Small intestine (tissue), 7 donors: ENCODE measurements at regions not wholly inside any gene's neighbourhood (a gene's known extent, or its start where the extent isn't known, plus 50 kb on each side); places are given as distances from the start of the nearest gene placed in this dataset.

Experiments used
- DNase-seq, 2 donors: peaks; one replicate each; pipeline versions ENCODE4 v3.0.0 to v3.0.0-alpha.2; 2013
- FAIRE-seq: peaks from 2 replicates; lab custom pipeline; 2012; peaks lifted over from hg19 to GRCh38; lab: Jason Lieb, UNC
- H3K27ac ChIP-seq, 3 donors: one replicate each; pipeline ENCODE4 v1.5.1; 2013; ENCODE audit warnings: low read length in 2 of 3, mild to moderate bottlenecking in 2 of 3, control low read depth in 1 of 3, inconsistent platforms in 1 of 3, low read depth in 1 of 3, moderate library complexity in 1 of 3
- H3K27me3 ChIP-seq, 3 donors: one replicate each; pipeline ENCODE4 v1.6.1; 2013; ENCODE audit warnings: low read length in 3 of 3, inconsistent platforms in 1 of 3; ENCODE audit not compliant: control insufficient read depth in 3 of 3, insufficient read depth in 3 of 3
- H3K36me3 ChIP-seq, 3 donors: one replicate each; pipeline ENCODE4 v1.6.1; 2013; ENCODE audit warnings: low read length in 3 of 3, inconsistent platforms in 1 of 3, low read depth in 1 of 3, mild to moderate bottlenecking in 1 of 3, moderate library complexity in 1 of 3; ENCODE audit not compliant: control insufficient read depth in 3 of 3, insufficient read depth in 2 of 3
- H3K4me1 ChIP-seq, 3 donors: one replicate each; pipeline ENCODE4 v1.6.1; 2013; ENCODE audit warnings: low read length in 2 of 3, inconsistent platforms in 1 of 3, low read depth in 1 of 3, mild to moderate bottlenecking in 1 of 3, moderate library complexity in 1 of 3; ENCODE audit not compliant: control insufficient read depth in 3 of 3, insufficient read depth in 2 of 3
- H3K4me3 ChIP-seq, 3 donors: one replicate each; pipeline ENCODE4 v1.5.1; 2013; ENCODE audit warnings: low read length in 3 of 3, control low read depth in 1 of 3, inconsistent platforms in 1 of 3, low read depth in 1 of 3, mild to moderate bottlenecking in 1 of 3, moderate library complexity in 1 of 3
- H3K9me3 ChIP-seq, 2 donors: one replicate each; pipeline ENCODE4 v1.6.1; 2013; ENCODE audit warnings: low read depth in 1 of 2, low read length in 1 of 2; ENCODE audit not compliant: control insufficient read depth in 2 of 2, insufficient read depth in 1 of 2
- WGBS, 3 donors: extraction: QIAGEN DNeasy Blood & Tissue Kit; methylation state at CpG; one replicate each; pipeline ENCODE4 v1.1.7; 2013; 5-methylcytosine and 5-hydroxymethylcytosine counted together
- donor health status: healthy with polysubstance abuse.
- donor health status: control.
- donor health status: control.
- donor health status: Bipolar disorder and iron deficiency.
- donor health status: healthy.

DNA sequence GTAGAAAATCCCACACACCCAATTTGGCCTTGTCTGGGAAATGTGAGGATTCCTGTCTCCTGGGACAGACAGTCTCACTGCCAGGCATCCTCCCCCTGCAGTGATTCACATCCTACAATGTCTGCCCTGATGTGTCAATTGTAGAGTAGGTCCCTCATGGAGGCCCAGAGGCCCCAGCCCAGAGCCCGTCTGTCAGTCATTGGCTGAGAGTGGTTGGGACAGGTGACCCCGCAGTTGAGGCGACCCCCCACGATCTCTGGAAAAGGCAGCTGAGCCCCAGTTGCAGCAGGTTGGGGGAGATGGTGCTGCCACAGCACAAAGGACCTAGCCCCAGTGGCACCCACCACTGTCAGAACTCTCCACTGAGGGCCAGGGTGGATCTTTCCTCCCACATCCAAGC is 84.3 kb upstream of the INSIG1 start:
- H3K4me1 ChIP-seq = peaks cover 0 to 5% (median 1%) of the 10 kb centered on the region in 3 donors
- FAIRE-seq = no peak

DNA sequence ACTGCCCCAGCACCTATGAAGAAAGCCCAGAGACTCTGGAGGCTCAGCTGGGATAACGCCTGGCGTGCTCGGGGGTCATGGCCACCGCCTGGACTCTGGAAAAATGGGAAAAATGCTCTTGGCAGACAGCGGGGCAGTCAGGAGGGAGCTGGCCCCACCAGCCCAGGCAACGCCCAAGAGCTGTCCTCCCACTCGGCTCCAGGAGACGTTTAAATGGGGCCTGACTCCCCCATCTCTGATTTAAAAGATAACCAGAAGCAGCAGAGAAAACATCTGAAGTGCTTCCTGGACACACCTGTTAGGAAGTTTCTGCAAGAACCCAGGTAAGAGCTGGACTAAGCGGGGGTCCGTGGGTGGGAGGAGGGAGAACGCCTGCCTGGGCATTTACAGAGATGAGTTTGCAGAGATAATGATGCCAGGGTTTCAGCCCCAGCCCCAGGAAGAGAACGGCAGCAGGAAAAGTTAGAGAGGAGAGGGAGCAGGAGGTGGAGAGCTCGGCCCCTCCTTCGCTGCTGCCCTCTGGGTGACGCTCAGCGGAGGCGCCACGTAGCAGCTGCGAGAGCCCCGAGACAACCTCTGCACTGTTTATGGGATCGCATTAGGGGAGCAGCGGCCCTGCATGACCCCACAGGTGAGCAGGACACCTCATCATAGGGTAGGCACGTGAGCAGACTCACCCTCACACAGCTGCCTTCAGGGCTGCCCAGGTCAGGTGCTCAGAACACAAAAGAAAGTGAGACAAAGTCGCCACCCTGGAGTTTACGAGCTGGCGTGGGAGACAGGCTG is 83.5 kb upstream of the INSIG1 start:
- peak overlapping the region in 2 of 3 donors; percentile 29 to 49 for H3K4me3 ChIP-seq
- WGBS, 3 donors = 17 to 31% (median 23%) methylated on average over 26 of the region's 26 CpGs
- FAIRE-seq = no peak

More for the DNA sequence above, 84.3 kb upstream of the INSIG1 start:
- no peak for DNase-seq
- H3K4me3 ChIP-seq = no peak overlapping the region
- no peaks in the 10 kb centered on the region for H3K36me3 ChIP-seq
- no peaks in the 10 kb centered on the region for H3K9me3 ChIP-seq
- WGBS, 3 donors = 91 to 92% (median 91%) methylated on average over 4 of the region's 4 CpGs
- H3K27ac ChIP-seq = no peak overlapping the region
- H3K27me3 ChIP-seq = peaks cover 0 to 26% (median 3%) of the 10 kb centered on the region in 3 donors

DNA sequence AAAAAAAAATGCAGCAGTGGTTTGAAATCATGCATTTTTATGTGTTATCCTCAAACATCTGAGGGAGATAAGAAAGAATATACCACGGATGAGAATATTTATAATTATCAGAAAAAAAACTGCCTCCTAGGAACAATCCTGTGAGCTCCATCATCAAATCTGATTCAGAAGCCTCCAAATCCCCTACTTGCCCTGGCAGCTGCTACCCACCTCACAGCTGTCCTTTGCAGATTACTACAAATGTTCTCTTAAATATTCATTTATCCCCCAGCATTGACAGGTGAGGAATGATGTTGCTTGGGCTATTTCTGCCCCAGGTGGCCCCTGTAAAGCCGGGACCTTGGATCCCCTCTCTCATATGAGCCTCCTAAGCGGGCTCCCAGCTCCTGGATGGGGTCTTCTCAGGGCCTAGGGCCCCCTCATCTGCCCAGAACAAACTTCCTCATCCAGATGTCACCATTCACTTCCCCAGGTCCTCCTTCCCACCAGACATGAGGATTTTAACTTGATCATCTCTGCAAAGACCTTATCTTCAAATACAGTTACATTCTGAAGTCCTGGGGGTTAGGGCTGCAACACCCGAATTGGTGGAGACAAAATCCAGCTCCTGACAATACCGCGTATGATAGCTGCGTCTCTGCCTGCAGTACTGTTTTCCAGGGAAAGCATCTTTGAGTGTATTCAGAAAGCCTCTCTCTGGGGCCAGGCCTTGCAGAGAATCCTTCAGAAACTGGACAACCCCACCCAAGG is 81.9 kb upstream of the INSIG1 start:
- Histone ChIP-seq H3K27ac (no peak overlapping the region), H3K27me3 (peaks cover 0 to 17% (median 3%) of the 10 kb centered on the region in 3 donors), H3K4me1 (peaks cover 0 to 5% (median 1%) of the 10 kb centered on the region in 3 donors), H3K36me3 (no peaks in the 10 kb centered on the region), H3K4me3 (no peak overlapping the region), H3K9me3 (no peaks in the 10 kb centered on the region)
- FAIRE-seq (no peak), DNase-seq (no peak)
- WGBS, 3 donors = 72 to 83% (median 78%) methylated on average over 7 of the region's 7 CpGs

More for the DNA sequence above, 83.5 kb upstream of the INSIG1 start:
- peaks cover 0 to 5% (median 1%) of the 10 kb centered on the region in 3 donors for H3K4me1 ChIP-seq
- peak; percentile 61 to 76 for DNase-seq
- H3K27ac ChIP-seq = peak overlapping the region in 1 of 3 donors; percentile 72
- peaks cover 0 to 26% (median 3%) of the 10 kb centered on the region in 3 donors for H3K27me3 ChIP-seq
- H3K9me3 ChIP-seq = no peaks in the 10 kb centered on the region
- no peaks in the 10 kb centered on the region for H3K36me3 ChIP-seq

DNA sequence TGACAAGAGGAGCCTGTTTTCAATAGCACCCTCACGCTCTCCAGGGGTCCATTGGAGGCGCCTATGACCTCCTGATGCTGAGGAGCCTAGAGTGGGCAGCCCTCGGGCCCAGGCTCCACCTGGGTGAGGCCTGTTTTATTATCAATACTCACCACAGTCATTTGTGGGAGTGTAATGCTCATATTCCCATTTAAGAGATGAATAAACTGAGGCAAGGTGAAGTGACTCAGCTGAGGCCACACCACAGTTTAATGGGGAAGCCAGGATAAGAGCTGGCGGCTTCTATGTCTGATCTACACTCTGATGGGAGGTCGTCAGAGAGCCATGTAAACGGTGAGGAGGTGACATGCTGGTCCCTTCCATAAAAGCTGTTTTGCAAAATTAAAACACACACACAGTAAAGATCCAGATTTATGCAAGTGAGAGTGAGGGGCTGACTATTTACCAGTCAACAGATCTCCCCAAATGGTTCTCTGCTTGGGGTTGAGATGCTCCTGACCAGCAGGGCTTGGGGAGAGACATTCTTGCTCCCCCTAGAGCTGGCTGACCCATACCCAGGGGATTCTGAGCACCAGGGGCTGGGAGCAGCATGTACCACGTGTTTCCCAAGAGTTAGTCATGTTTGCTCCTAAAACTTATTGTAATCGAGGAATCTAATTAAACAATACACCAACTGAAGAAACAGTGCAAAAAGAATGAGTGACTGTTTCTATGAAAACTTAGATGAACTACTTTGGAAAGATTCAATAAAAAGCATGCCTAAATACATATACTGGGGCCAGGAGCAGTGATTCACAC is 81.0 kb upstream of the INSIG1 start:
- H3K4me1 ChIP-seq = peaks cover 0 to 5% (median 1%) of the 10 kb centered on the region in 3 donors
- no peak for FAIRE-seq
- H3K36me3 ChIP-seq = no peaks in the 10 kb centered on the region
- no peak overlapping the region for H3K4me3 ChIP-seq
- DNase-seq = no peak
- H3K9me3 ChIP-seq = no peaks in the 10 kb centered on the region
- WGBS, 3 donors = 83 to 89% (median 86%) methylated on average over 8 of the region's 8 CpGs
- peaks cover 0 to 14% (median 3%) of the 10 kb centered on the region in 3 donors for H3K27me3 ChIP-seq
- H3K27ac ChIP-seq = no peak overlapping the region

DNA sequence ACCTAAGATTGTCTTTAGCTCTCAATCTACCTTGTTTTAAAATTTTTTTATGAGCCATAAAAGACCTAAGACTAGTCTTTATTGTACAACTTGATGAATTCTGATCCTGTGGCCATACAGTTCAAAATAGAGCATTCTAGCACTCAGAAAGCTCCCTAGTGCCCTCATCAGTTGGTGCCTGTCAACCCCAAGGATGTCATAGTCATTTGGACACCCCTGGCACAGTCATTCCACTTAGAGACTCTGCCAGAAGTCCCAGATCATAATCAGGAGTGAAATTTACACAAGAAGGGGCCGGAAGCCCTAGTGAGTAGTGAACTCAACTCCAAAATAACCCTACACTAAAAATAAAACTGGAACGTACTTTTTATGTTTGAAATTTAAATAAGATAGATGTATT is 80.0 kb upstream of the INSIG1 start:
- FAIRE-seq = no peak
- Histone ChIP-seq H3K9me3 (no peaks in the 10 kb centered on the region), H3K36me3 (no peaks in the 10 kb centered on the region), H3K27me3 (peaks cover 0 to 14% (median 3%) of the 10 kb centered on the region in 3 donors), H3K27ac (no peak overlapping the region), H3K4me3 (no peak overlapping the region), H3K4me1 (peaks cover 1 to 5% (median 3%) of the 10 kb centered on the region in 3 donors)
- DNase-seq = no peak
- WGBS, 3 donors = 73 to 91% (median 74%) methylated on average over 2 of the region's 2 CpGs

DNA sequence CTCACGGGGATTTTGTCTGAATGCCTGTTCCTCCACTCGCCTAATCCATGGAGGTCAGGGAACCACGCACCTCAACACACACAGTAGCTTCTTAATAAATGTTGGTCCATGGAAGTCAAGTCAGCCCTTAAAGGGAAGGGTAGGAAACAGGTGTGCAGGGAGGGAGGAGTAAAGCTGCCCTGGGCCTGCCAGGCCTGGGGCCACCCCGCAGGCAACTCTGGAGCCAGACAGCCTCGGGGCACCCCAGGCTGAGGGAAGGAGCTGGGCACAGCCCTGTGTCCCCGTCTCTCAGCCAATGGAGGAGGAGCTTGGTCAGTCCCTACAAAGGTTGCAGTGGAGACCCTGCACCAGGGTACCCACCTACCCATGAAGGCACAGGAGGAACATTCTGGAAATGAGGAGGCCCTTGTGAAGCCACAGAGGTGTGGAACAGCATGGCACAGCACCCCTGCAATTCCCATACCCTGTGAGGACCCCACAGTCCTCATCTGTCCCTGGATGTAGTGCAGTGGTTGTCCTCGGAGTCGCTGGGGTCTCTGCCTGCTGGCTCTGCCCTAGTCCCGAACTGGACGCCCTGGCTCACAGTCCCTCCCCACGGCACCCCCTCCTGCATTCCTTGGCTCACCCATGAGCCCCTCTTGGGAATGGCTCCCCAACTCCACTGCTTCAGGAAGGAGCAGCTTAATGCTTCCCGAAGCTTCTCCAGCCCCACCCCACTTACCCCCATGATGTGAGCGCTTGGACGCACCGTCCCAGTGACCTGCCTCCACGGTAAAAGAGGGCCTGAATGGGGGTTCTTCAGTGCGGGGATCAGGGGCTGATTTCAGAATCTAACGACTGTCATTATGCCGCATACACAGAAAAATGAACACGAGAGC is 79.2 kb upstream of the INSIG1 start:
- WGBS, 3 donors = 82 to 84% (median 83%) methylated on average over 20 of the region's 20 CpGs
- FAIRE-seq = no peak
- no peak for DNase-seq

DNA sequence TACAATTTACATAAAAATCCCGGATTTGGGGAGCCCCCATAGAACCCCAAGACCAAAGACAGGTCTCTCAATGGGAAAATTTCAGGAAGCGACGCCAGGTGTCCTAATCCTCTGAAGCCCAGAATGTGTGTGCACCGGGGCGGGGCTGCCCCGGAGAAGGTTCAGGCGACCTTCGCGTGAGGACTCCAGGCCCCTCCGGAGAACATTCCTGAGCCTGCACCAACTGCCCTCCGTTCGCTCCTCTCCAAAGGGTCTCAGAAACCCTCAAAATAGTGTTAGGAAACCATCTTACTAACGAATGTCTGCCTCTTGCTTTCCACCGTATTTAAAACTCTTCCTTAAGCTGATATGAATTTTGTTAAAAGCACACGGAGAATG is 78.5 kb upstream of the INSIG1 start:
- DNase-seq = no peak
- H3K27me3 ChIP-seq = peaks cover 0 to 11% (median 3%) of the 10 kb centered on the region in 3 donors
- H3K4me1 ChIP-seq = peaks cover under 1 to 3% (median 1%) of the 10 kb centered on the region in 3 donors
- no peak overlapping the region for H3K27ac ChIP-seq
- 87 to 92% (median 90%) methylated on average over 15 of the region's 15 CpGs for WGBS, 3 donors
- H3K4me3 ChIP-seq = no peak overlapping the region
- no peaks in the 10 kb centered on the region for H3K36me3 ChIP-seq
- H3K9me3 ChIP-seq = no peaks in the 10 kb centered on the region
- FAIRE-seq = no peak

More for the DNA sequence above, 79.2 kb upstream of the INSIG1 start:
- H3K9me3 ChIP-seq = no peaks in the 10 kb centered on the region
- no peak overlapping the region for H3K4me3 ChIP-seq
- peaks cover 1 to 5% (median 3%) of the 10 kb centered on the region in 3 donors for H3K4me1 ChIP-seq
- H3K27ac ChIP-seq = no peak overlapping the region
- no peaks in the 10 kb centered on the region for H3K36me3 ChIP-seq
- H3K27me3 ChIP-seq = peaks cover 0 to 12% (median 3%) of the 10 kb centered on the region in 3 donors
